MCF 10A (cell line): ENCODE measurements at regions not wholly inside any gene's neighbourhood (a gene's known extent, or its start where the extent isn't known, plus 50 kb on each side); places are given as distances from the start of the nearest gene placed in this dataset.

Experiments used
- BruUV-seq: library from RNA; stranded (reverse); fragments of 400-500 nt; replicated peaks from 2 replicates; lab custom pipeline; 2021; lab: Mats Ljungman, UMichigan
- CTCF ChIA-PET: fragments of 300-600 bp; sonication (Branson Sonifier 250); formaldehyde crosslinking; extraction: SDS; loops from one replicate; lab custom pipeline; 2021; ENCODE audit warnings: antibody characterized with exemption, inconsistent platforms; lab: Yijun Ruan, JAX
- POLR2A ChIA-PET: fragments of 300-600, 350-650 bp; sonication (Branson Sonifier 250); formaldehyde crosslinking; extraction: SDS; loops from one replicate; lab custom pipeline; 2020; ENCODE audit warnings: antibody characterized with exemption, inconsistent platforms; lab: Yijun Ruan, JAX
- DNase-seq: peaks from one replicate; pipeline ENCODE4 v3.0.0-alpha.2; 2018; ENCODE audit not compliant: unreplicated experiment
- H3K27ac Mint-ChIP-seq: one replicate; pipeline ENCODE4 v1.8.0; 2022; ENCODE audit warnings: mild to moderate bottlenecking, low read depth, mixed read lengths; ENCODE audit not compliant: unreplicated experiment
- H3K27me3 Mint-ChIP-seq: one replicate; pipeline ENCODE4 v1.8.0; 2022; ENCODE audit warnings: mixed read lengths; ENCODE audit not compliant: insufficient read depth, unreplicated experiment
- H3K36me3 Mint-ChIP-seq: one replicate; pipeline ENCODE4 v1.8.0; 2022; ENCODE audit warnings: mild to moderate bottlenecking, moderate library complexity, mixed read lengths; ENCODE audit not compliant: insufficient read depth, unreplicated experiment
- H3K4me1 Mint-ChIP-seq: one replicate; pipeline ENCODE4 v1.8.0; 2022; ENCODE audit warnings: mixed read lengths; ENCODE audit not compliant: insufficient read depth, unreplicated experiment
- H3K4me3 Mint-ChIP-seq: one replicate; pipeline ENCODE4 v1.8.0; 2022; ENCODE audit warnings: mild to moderate bottlenecking, moderate library complexity, mixed read lengths; ENCODE audit not compliant: unreplicated experiment
- H3K9me3 Mint-ChIP-seq: one replicate; pipeline ENCODE4 v1.8.0; 2022; ENCODE audit warnings: mixed read lengths; ENCODE audit not compliant: unreplicated experiment
- CTCF ChIP-seq: fragments of 200-600 bp; IDR thresholded peaks from one replicate; pipeline ENCODE4 v1.8.0; 2022; ENCODE audit warnings: antibody characterized with exemption, mild to moderate bottlenecking; ENCODE audit not compliant: unreplicated experiment
- intact Hi-C: fragments of 100-400 bp; cut with micrococcal nuclease; formaldehyde crosslinking; loops from 2 replicates; pipeline ENCODE4 v1.14.1; 2022

DNA sequence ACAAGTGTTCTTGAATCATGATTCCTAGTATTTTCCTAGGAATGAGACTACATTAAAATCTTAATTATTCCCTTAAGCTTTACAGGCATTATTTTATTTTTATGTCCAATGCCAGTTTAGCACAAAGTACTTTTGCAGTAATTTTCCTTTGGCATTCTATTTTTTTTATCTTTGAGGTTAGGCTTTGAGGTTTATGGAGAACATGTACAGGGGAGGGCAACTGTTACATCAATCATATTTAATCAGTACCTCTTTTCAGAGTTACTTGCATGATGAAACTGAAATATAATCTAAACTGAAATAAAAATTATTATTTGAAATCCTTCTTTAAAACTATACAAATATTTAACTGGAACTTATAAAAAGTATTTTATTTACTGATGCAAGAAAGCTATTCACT, 118.2 kb upstream of the MPDZ start:
- POLR2A ChIA-PET, result interaction anchor here (0.6 to 0.7 kb wide), 2 partner anchors 12 to 944 kb away, joined by 3 read pairs; no protein-coding TSS in a partner anchor

GRCh38 chr9:13397220-13397619, 117.7 kb upstream of the MPDZ start:
- Mint-ChIP-seq H3K27me3 (no peaks in the 10 kb centered on the region), H3K36me3 (no peaks in the 10 kb centered on the region), H3K27ac (no peak overlapping the region), H3K9me3 (peaks cover 6% of the 10 kb centered on the region), H3K4me1 (peaks cover 5% of the 10 kb centered on the region), H3K4me3 (no peak overlapping the region)
- ChIA-PET POLR2A (interaction anchor here (0.6 to 0.8 kb wide), 3 partner anchors 13 to 945 kb away, joined by 3 to 4 read pairs (median 3); no protein-coding TSS in a partner anchor), CTCF (no interaction called here)
- intact Hi-C loops, result no loop called here
- no TSS peak for BruUV-seq
- DNase-seq, result no peak
- TF ChIP-seq CTCF, result no peak

More for the DNA sequence above, 118.2 kb upstream of the MPDZ start:
- BruUV-seq, result no TSS peak
- Mint-ChIP-seq H3K9me3 (peaks cover 6% of the 10 kb centered on the region), H3K27ac (no peak overlapping the region), H3K36me3 (no peaks in the 10 kb centered on the region), H3K4me1 (peaks cover 5% of the 10 kb centered on the region), H3K4me3 (no peak overlapping the region), H3K27me3 (no peaks in the 10 kb centered on the region)
- no peak for TF ChIP-seq CTCF
- CTCF ChIA-PET, result interaction anchor here (0.7 kb wide), 2 partner anchors 38 to 56 kb away, joined by 3 to 8 read pairs; no protein-coding TSS in a partner anchor
- DNase-seq, result no peak
- intact Hi-C loops, result no loop called here

- no TSS peak for BruUV-seq
- no peak for TF ChIP-seq CTCF
- peaks cover 5% of the 10 kb centered on the region for H3K4me1 Mint-ChIP-seq
Measured at GRCh38 chr9:13396418-13396817, 116.9 kb upstream of the MPDZ start.

GRCh38 chr9:13395156-13395555, 115.7 kb upstream of the MPDZ start:
- intact Hi-C loops, result no loop called here
- DNase-seq, result no peak
- no peak for TF ChIP-seq CTCF
- Mint-ChIP-seq H3K27ac (no peak overlapping the region), H3K27me3 (no peaks in the 10 kb centered on the region), H3K9me3 (peaks cover 19% of the 10 kb centered on the region), H3K36me3 (no peaks in the 10 kb centered on the region), H3K4me1 (peaks cover 5% of the 10 kb centered on the region), H3K4me3 (no peak overlapping the region)
- BruUV-seq, result no TSS peak
- ChIA-PET CTCF (interaction anchor here (0.9 kb wide), 1 partner anchor 44 kb away, joined by 3 read pairs; no protein-coding TSS in a partner anchor), POLR2A (no interaction called here)

More at GRCh38 chr9:13396418-13396817, 116.9 kb upstream of the MPDZ start:
- POLR2A ChIA-PET, result interaction anchor here (0.8 kb wide), 1 partner anchor 20 kb away, joined by 4 read pairs; no protein-coding TSS in a partner anchor
- CTCF ChIA-PET, result interaction anchor here (0.6 kb wide), 2 partner anchors 307 to 523 kb away, joined by 3 read pairs; no protein-coding TSS in a partner anchor
- no peaks in the 10 kb centered on the region for H3K27me3 Mint-ChIP-seq
- H3K4me3 Mint-ChIP-seq, result no peak overlapping the region
- no peaks in the 10 kb centered on the region for H3K36me3 Mint-ChIP-seq
- peaks cover 14% of the 10 kb centered on the region for H3K9me3 Mint-ChIP-seq
- H3K27ac Mint-ChIP-seq, result no peak overlapping the region
- intact Hi-C loops, result no loop called here
- DNase-seq, result no peak
